ENCODE measurements at regions not wholly inside any gene's neighbourhood (a gene's known extent, or its start where the extent isn't known, plus 50 kb on each side); places are given as distances from the start of the nearest gene placed in this dataset.

GRCh38 chr15:39205081-39205480, 375.8 kb upstream of the THBS1 start:
- TF ChIP-seq, protein P1, sequence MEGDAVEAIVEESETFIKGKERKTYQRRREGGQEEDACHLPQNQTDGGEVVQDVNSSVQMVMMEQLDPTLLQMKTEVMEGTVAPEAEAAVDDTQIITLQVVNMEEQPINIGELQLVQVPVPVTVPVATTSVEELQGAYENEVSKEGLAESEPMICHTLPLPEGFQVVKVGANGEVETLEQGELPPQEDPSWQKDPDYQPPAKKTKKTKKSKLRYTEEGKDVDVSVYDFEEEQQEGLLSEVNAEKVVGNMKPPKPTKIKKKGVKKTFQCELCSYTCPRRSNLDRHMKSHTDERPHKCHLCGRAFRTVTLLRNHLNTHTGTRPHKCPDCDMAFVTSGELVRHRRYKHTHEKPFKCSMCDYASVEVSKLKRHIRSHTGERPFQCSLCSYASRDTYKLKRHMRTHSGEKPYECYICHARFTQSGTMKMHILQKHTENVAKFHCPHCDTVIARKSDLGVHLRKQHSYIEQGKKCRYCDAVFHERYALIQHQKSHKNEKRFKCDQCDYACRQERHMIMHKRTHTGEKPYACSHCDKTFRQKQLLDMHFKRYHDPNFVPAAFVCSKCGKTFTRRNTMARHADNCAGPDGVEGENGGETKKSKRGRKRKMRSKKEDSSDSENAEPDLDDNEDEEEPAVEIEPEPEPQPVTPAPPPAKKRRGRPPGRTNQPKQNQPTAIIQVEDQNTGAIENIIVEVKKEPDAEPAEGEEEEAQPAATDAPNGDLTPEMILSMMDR (IDR thresholded peaks at IDR 0.05) = no peak
- H3K4me1 Mint-ChIP-seq (ENCODE audit: unreplicated experiment) = peaks cover 21% of the 10 kb centered on the region
- no peak for DNase-seq (ENCODE audit: extremely low spot score, unreplicated experiment)
- H3K27me3 Mint-ChIP-seq (ENCODE audit: unreplicated experiment) = no peaks in the 10 kb centered on the region
- H3K9me3 Mint-ChIP-seq (ENCODE audit: unreplicated experiment) = peaks cover 13% of the 10 kb centered on the region
- H3K4me3 Mint-ChIP-seq (ENCODE audit: unreplicated experiment) = no peak overlapping the region
- H3K27ac Mint-ChIP-seq (ENCODE audit: unreplicated experiment) = no peak overlapping the region
- H3K36me3 Mint-ChIP-seq (ENCODE audit: unreplicated experiment) = peaks cover 3% of the 10 kb centered on the region

GRCh38 chr15:39205506-39206371, 375.1 kb upstream of the THBS1 start:
- Mint-ChIP-seq H3K9me3 (ENCODE audit: unreplicated experiment) (peaks cover 13% of the 10 kb centered on the region), H3K27ac (ENCODE audit: unreplicated experiment) (no peak overlapping the region), H3K36me3 (ENCODE audit: unreplicated experiment) (peaks cover 3% of the 10 kb centered on the region), H3K27me3 (ENCODE audit: unreplicated experiment) (no peaks in the 10 kb centered on the region), H3K4me1 (ENCODE audit: unreplicated experiment) (peaks cover 21% of the 10 kb centered on the region), H3K4me3 (ENCODE audit: unreplicated experiment) (no peak overlapping the region)
- TF ChIP-seq, protein P1 (IDR thresholded peaks at IDR 0.05) = no peak
- DNase-seq (ENCODE audit: extremely low spot score, unreplicated experiment) = no peak

DNA sequence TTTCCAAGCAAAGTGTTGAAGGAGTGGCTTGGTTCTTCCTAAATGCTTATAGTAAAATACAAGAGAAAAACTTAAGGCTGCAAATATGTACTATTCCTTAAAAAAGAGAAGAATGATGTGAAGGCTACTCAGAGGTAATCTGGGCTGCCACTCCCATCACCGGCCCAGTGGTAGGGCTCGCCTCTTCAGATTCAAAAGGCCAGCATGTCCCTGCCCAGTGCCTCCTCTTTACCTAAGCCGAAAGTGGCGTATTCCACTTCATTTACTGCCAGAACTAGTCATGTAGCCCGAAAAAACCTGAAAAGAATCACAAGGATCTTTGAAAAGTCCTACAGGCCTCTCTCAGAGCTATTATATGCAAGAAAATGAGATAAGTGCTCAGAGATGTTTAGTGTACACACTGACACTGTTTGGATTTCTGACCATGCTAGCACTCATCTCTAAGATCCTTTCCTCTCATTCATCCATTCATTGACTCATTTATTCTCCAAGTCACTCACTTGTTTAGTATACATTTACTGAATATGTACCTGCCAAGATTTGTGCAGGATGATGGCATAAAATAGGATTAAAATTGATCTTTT, 373.3 kb upstream of the THBS1 start:
- TF ChIP-seq, protein P1 (IDR thresholded peaks at IDR 0.05) = no peak
- Mint-ChIP-seq H3K36me3 (ENCODE audit: unreplicated experiment) (peaks cover 9% of the 10 kb centered on the region), H3K4me3 (ENCODE audit: unreplicated experiment) (no peak overlapping the region), H3K4me1 (ENCODE audit: unreplicated experiment) (peaks cover 18% of the 10 kb centered on the region), H3K27ac (ENCODE audit: unreplicated experiment) (no peak overlapping the region), H3K27me3 (ENCODE audit: unreplicated experiment) (no peaks in the 10 kb centered on the region), H3K9me3 (ENCODE audit: unreplicated experiment) (peaks cover 23% of the 10 kb centered on the region)
- DNase-seq (ENCODE audit: extremely low spot score, unreplicated experiment) = no peak

GRCh38 chr15:39208187-39208586, 372.7 kb upstream of the THBS1 start:
- DNase-seq (ENCODE audit: extremely low spot score, unreplicated experiment) = no peak
- H3K4me1 Mint-ChIP-seq (ENCODE audit: unreplicated experiment) = peaks cover 16% of the 10 kb centered on the region
- no peak overlapping the region for H3K4me3 Mint-ChIP-seq (ENCODE audit: unreplicated experiment)
- no peak overlapping the region for H3K27ac Mint-ChIP-seq (ENCODE audit: unreplicated experiment)
- H3K9me3 Mint-ChIP-seq (ENCODE audit: unreplicated experiment) = peaks cover 20% of the 10 kb centered on the region
- no peaks in the 10 kb centered on the region for H3K27me3 Mint-ChIP-seq (ENCODE audit: unreplicated experiment)
- TF ChIP-seq, protein P1 (IDR thresholded peaks at IDR 0.05) = no peak
- H3K36me3 Mint-ChIP-seq (ENCODE audit: unreplicated experiment) = peaks cover 9% of the 10 kb centered on the region

GRCh38 chr15:39209548-39210211, 371.2 kb upstream of the THBS1 start:
- Mint-ChIP-seq H3K4me1 (ENCODE audit: unreplicated experiment) (peaks cover 22% of the 10 kb centered on the region), H3K36me3 (ENCODE audit: unreplicated experiment) (peaks cover 9% of the 10 kb centered on the region), H3K27ac (ENCODE audit: unreplicated experiment) (no peak overlapping the region), H3K4me3 (ENCODE audit: unreplicated experiment) (no peak overlapping the region), H3K27me3 (ENCODE audit: unreplicated experiment) (no peaks in the 10 kb centered on the region), H3K9me3 (ENCODE audit: unreplicated experiment) (peaks cover 20% of the 10 kb centered on the region)
- TF ChIP-seq, protein P1 (IDR thresholded peaks at IDR 0.05) = no peak
- DNase-seq (ENCODE audit: extremely low spot score, unreplicated experiment) = no peak

Measured in osteocyte (in vitro differentiated cells).